ENCODE measurements at regions not wholly inside any gene's neighbourhood (a gene's known extent, or its start where the extent isn't known, plus 50 kb on each side); places are given as distances from the start of the nearest gene placed in this dataset.

GRCh38 chr3:110901536-110901935, 170.1 kb upstream of the NECTIN3 start:
- TF ChIP-seq CTCF (conservative IDR thresholded peaks at IDR 0.05) (no peak), ZFX (IDR thresholded peaks at IDR 0.05) (no peak)
